ENCODE measurements at regions not wholly inside any gene's neighbourhood (a gene's known extent, or its start where the extent isn't known, plus 50 kb on each side); places are given as distances from the start of the nearest gene placed in this dataset.

GRCh38 chr13:64052521-64052920 lies 2636.9 kb upstream of the PCDH20 start:
- Histone ChIP-seq H3K79me2 (ENCODE audit: control insufficient read depth, insufficient read depth, low read length) (no peaks in the 10 kb centered on the region), H3K27me3 (ENCODE audit: control insufficient read depth in 2 of 2, insufficient read depth in 2 of 2, low read length in 2 of 2) (no peaks in the 10 kb centered on the region), H3K4me2 (ENCODE audit: insufficient read depth, low read length) (no peak overlapping the region), H3K9ac (replicated peaks; ENCODE audit: extremely low read depth, insufficient read depth, low read length) (no peak overlapping the region), H3K9me1 (replicated peaks; ENCODE audit: control insufficient read depth, extremely low read depth, insufficient read depth, low read length) (no peaks in the 10 kb centered on the region), H3K27ac (ENCODE audit: insufficient read depth, low read depth, low read length) (no peak overlapping the region), H3K36me3 (ENCODE audit: control insufficient read depth in 2 of 2, extremely low read depth in 1 of 2, insufficient read depth in 2 of 2, low read length in 2 of 2) (no peaks in the 10 kb centered on the region), H4K20me1 (replicated peaks; ENCODE audit: control insufficient read depth, extremely low read depth, insufficient read depth, low read length) (no peaks in the 10 kb centered on the region), H3K9me3 (replicated peaks; ENCODE audit: control insufficient read depth, insufficient read depth, low read length) (no peaks in the 10 kb centered on the region), H3K4me3 (replicated peaks in 1 of 3; ENCODE audit: insufficient read depth in 1 of 3, low read depth in 1 of 3, low read length in 3 of 3) (no peak overlapping the region), H3K4me1 (ENCODE audit: control insufficient read depth, extremely low read depth, insufficient read depth, low read length) (no peaks in the 10 kb centered on the region), H2AFZ (ENCODE audit: low read depth, low read length) (no peak overlapping the region)
- POLR2A ChIA-PET: no interaction called here
- TF ChIP-seq JUN (IDR thresholded peaks at IDR 0.05; ENCODE audit: borderline replicate concordance, insufficient read depth, insufficient read length, low read depth) (no peak), MYC (IDR thresholded peaks at IDR 0.05; ENCODE audit: low read depth, low read length) (no peak), FOS (IDR thresholded peaks at IDR 0.05; ENCODE audit: borderline replicate concordance, insufficient read depth, low read length) (no peak), POLR2AphosphoS5 (IDR thresholded peaks at IDR 0.05; ENCODE audit: insufficient read depth, low read depth, low read length) (no peak), CTCF (IDR thresholded peaks at IDR 0.05; ENCODE audit: extremely low read depth in 1 of 2, insufficient read depth in 1 of 2, low read depth in 1 of 2, low read length in 2 of 2) (no peak), POLR2A (IDR thresholded peaks at IDR 0.05; ENCODE audit: low read depth, low read length) (no peak), EZH2 (IDR thresholded peaks at IDR 0.05; ENCODE audit: borderline replicate concordance, low read depth, low read length, severe bottlenecking) (no peak), GATA2 (IDR thresholded peaks at IDR 0.05; ENCODE audit: insufficient read depth, insufficient read length, low read depth, low read length) (no peak)
- TF ChIP-seq, protein P1, sequence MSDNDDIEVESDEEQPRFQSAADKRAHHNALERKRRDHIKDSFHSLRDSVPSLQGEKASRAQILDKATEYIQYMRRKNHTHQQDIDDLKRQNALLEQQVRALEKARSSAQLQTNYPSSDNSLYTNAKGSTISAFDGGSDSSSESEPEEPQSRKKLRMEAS (IDR thresholded peaks at IDR 0.05; ENCODE audit: insufficient read depth, insufficient read length): no peak
- dilution Hi-C loops (cut with MboI; ENCODE audit: extremely low pct_ligation_motif_present, low sequenced_read_pairs) (no loop called here), intact Hi-C loops (cut with micrococcal nuclease) (no loop called here)
- BruUV-seq (replicated peaks): no TSS peak
- CTCF ChIA-PET: no interaction called here
- FAIRE-seq (no peak), DNase-seq (ENCODE audit: low read depth, low spot score) (peak; percentile 3)

Data from endothelial cell of umbilical vein (primary cell).